ENCODE measurements at regions not wholly inside any gene's neighbourhood (a gene's known extent, or its start where the extent isn't known, plus 50 kb on each side); places are given as distances from the start of the nearest gene placed in this dataset.

- Histone ChIP-seq H3K4me3 (ENCODE audit: low read length in 2 of 2) (no peak overlapping the region), H3K9me3 (ENCODE audit: control insufficient read depth in 2 of 2, insufficient read depth in 1 of 2, low read length in 1 of 2) (peaks cover 0 to 3% of the 10 kb centered on the region in 2 donors), H3K4me1 (ENCODE audit: control insufficient read depth in 2 of 2, insufficient read depth in 2 of 2, low read length in 2 of 2) (no peaks in the 10 kb centered on the region), H3K27me3 (ENCODE audit: control insufficient read depth in 2 of 2, insufficient read depth in 1 of 2, low read length in 1 of 2) (no peaks in the 10 kb centered on the region), H3K36me3 (ENCODE audit: control insufficient read depth in 2 of 2, insufficient read depth in 2 of 2, low read length in 1 of 2) (no peaks in the 10 kb centered on the region), H3K27ac (ENCODE audit: low read depth in 1 of 2, low read length in 1 of 2) (no peak overlapping the region)
- 95% methylated on average over 1 of the region's 1 CpG for WGBS
- no peak for DNase-seq (ENCODE audit: low read depth in 6 of 9, low spot score in 9 of 9)
Measured at GRCh38 chr3:18064586-18064985, 322.2 kb upstream of the TBC1D5 start.

GRCh38 chr3:18062657-18063025, 320.2 kb upstream of the TBC1D5 start:
- Histone ChIP-seq H3K4me3 (ENCODE audit: low read length in 2 of 2) (no peak overlapping the region), H3K27ac (ENCODE audit: low read depth in 1 of 2, low read length in 1 of 2) (no peak overlapping the region), H3K27me3 (ENCODE audit: control insufficient read depth in 2 of 2, insufficient read depth in 1 of 2, low read length in 1 of 2) (no peaks in the 10 kb centered on the region), H3K36me3 (ENCODE audit: control insufficient read depth in 2 of 2, insufficient read depth in 2 of 2, low read length in 1 of 2) (no peaks in the 10 kb centered on the region), H3K4me1 (ENCODE audit: control insufficient read depth in 2 of 2, insufficient read depth in 2 of 2, low read length in 2 of 2) (no peaks in the 10 kb centered on the region), H3K9me3 (ENCODE audit: control insufficient read depth in 2 of 2, insufficient read depth in 1 of 2, low read length in 1 of 2) (no peaks in the 10 kb centered on the region)
- 96% methylated on average over 3 of the region's 3 CpGs for WGBS
- DNase-seq (ENCODE audit: low read depth in 6 of 9, low spot score in 9 of 9): no peak

GRCh38 chr3:18061737-18062656, 319.6 kb upstream of the TBC1D5 start:
- Histone ChIP-seq H3K36me3 (ENCODE audit: control insufficient read depth in 2 of 2, insufficient read depth in 2 of 2, low read length in 1 of 2) (no peaks in the 10 kb centered on the region), H3K9me3 (ENCODE audit: control insufficient read depth in 2 of 2, insufficient read depth in 1 of 2, low read length in 1 of 2) (no peaks in the 10 kb centered on the region), H3K27me3 (ENCODE audit: control insufficient read depth in 2 of 2, insufficient read depth in 1 of 2, low read length in 1 of 2) (no peaks in the 10 kb centered on the region), H3K27ac (ENCODE audit: low read depth in 1 of 2, low read length in 1 of 2) (no peak overlapping the region), H3K4me3 (ENCODE audit: low read length in 2 of 2) (no peak overlapping the region), H3K4me1 (ENCODE audit: control insufficient read depth in 2 of 2, insufficient read depth in 2 of 2, low read length in 2 of 2) (no peaks in the 10 kb centered on the region)
- no peak for DNase-seq (ENCODE audit: low read depth in 6 of 9, low spot score in 9 of 9)
- WGBS: 98% methylated on average over 1 of the region's 1 CpG

DNA sequence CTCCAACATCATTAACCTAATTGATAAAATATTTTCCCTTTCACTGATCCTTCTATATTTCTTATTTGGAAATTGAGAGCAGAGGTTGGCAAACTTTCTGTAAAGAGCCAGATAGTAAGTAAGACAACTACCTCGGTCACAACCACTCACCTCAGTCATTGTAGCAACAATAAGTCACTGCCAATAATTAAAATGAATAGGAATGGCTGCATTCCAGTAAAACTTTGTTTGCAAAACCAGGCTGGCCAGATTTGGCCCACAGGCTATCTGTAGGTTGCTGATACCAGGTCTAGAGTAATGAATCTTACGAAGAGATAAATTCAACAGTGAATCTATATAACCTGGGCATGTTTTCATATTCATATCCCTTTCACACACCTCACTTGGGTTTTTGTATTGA, 316.2 kb upstream of the TBC1D5 start:
- no peak for DNase-seq (ENCODE audit: low read depth in 6 of 9, low spot score in 9 of 9)
- 97% methylated on average over 2 of the region's 2 CpGs for WGBS
- Histone ChIP-seq H3K4me3 (ENCODE audit: low read length in 2 of 2) (no peak overlapping the region), H3K27ac (ENCODE audit: low read depth in 1 of 2, low read length in 1 of 2) (no peak overlapping the region), H3K9me3 (ENCODE audit: control insufficient read depth in 2 of 2, insufficient read depth in 1 of 2, low read length in 1 of 2) (no peaks in the 10 kb centered on the region), H3K36me3 (ENCODE audit: control insufficient read depth in 2 of 2, insufficient read depth in 2 of 2, low read length in 1 of 2) (no peaks in the 10 kb centered on the region), H3K27me3 (ENCODE audit: control insufficient read depth in 2 of 2, insufficient read depth in 1 of 2, low read length in 1 of 2) (no peaks in the 10 kb centered on the region), H3K4me1 (ENCODE audit: control insufficient read depth in 2 of 2, insufficient read depth in 2 of 2, low read length in 2 of 2) (no peaks in the 10 kb centered on the region)

GRCh38 chr3:18057471-18058091, 315.1 kb upstream of the TBC1D5 start:
- over 99% methylated on average over 2 of the region's 2 CpGs for WGBS
- H3K9me3 ChIP-seq (ENCODE audit: control insufficient read depth in 2 of 2, insufficient read depth in 1 of 2, low read length in 1 of 2): no peaks in the 10 kb centered on the region
- H3K36me3 ChIP-seq (ENCODE audit: control insufficient read depth in 2 of 2, insufficient read depth in 2 of 2, low read length in 1 of 2): no peaks in the 10 kb centered on the region

GRCh38 chr3:18054625-18055024, 312.2 kb upstream of the TBC1D5 start:
- no peaks in the 10 kb centered on the region for H3K4me1 ChIP-seq (ENCODE audit: control insufficient read depth in 2 of 2, insufficient read depth in 2 of 2, low read length in 2 of 2)
- no peak for DNase-seq (ENCODE audit: low read depth in 6 of 9, low spot score in 9 of 9)
- no peaks in the 10 kb centered on the region for H3K9me3 ChIP-seq (ENCODE audit: control insufficient read depth in 2 of 2, insufficient read depth in 1 of 2, low read length in 1 of 2)
- 98% methylated on average over 1 of the region's 1 CpG for WGBS
- no peak overlapping the region for H3K27ac ChIP-seq (ENCODE audit: low read depth in 1 of 2, low read length in 1 of 2)
- H3K4me3 ChIP-seq (ENCODE audit: low read length in 2 of 2): no peak overlapping the region
- H3K27me3 ChIP-seq (ENCODE audit: control insufficient read depth in 2 of 2, insufficient read depth in 1 of 2, low read length in 1 of 2): no peaks in the 10 kb centered on the region
- H3K36me3 ChIP-seq (ENCODE audit: control insufficient read depth in 2 of 2, insufficient read depth in 2 of 2, low read length in 1 of 2): no peaks in the 10 kb centered on the region

More at GRCh38 chr3:18057471-18058091, 315.1 kb upstream of the TBC1D5 start:
- H3K27me3 ChIP-seq (ENCODE audit: control insufficient read depth in 2 of 2, insufficient read depth in 1 of 2, low read length in 1 of 2): no peaks in the 10 kb centered on the region
- DNase-seq (ENCODE audit: low read depth in 6 of 9, low spot score in 9 of 9): no peak
- no peak overlapping the region for H3K4me3 ChIP-seq (ENCODE audit: low read length in 2 of 2)
- no peak overlapping the region for H3K27ac ChIP-seq (ENCODE audit: low read depth in 1 of 2, low read length in 1 of 2)
- H3K4me1 ChIP-seq (ENCODE audit: control insufficient read depth in 2 of 2, insufficient read depth in 2 of 2, low read length in 2 of 2): no peaks in the 10 kb centered on the region

DNA sequence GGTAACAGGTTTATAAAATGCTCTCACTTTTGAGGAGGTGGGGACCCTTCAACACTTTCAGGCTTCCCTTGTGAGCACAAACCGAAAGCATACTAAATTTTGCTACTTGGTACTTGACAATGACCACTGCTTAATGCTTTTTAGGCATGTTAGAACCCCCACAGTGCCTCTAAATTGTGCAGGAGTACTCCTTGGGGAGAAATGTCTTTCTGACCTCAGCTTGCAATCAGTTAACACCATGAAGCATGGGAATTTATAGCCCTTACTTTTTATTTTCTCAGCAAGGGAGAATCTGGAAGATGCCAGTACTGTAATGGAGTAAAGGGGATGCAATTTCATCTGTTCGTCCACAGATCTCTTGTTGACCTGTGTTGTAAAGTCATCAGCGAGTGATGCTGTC, 308.9 kb upstream of the TBC1D5 start:
- Histone ChIP-seq H3K36me3 (ENCODE audit: control insufficient read depth in 2 of 2, insufficient read depth in 2 of 2, low read length in 1 of 2) (no peaks in the 10 kb centered on the region), H3K27ac (ENCODE audit: low read depth in 1 of 2, low read length in 1 of 2) (no peak overlapping the region), H3K27me3 (ENCODE audit: control insufficient read depth in 2 of 2, insufficient read depth in 1 of 2, low read length in 1 of 2) (no peaks in the 10 kb centered on the region), H3K4me3 (ENCODE audit: low read length in 2 of 2) (no peak overlapping the region), H3K4me1 (ENCODE audit: control insufficient read depth in 2 of 2, insufficient read depth in 2 of 2, low read length in 2 of 2) (no peaks in the 10 kb centered on the region), H3K9me3 (ENCODE audit: control insufficient read depth in 2 of 2, insufficient read depth in 1 of 2, low read length in 1 of 2) (no peaks in the 10 kb centered on the region)
- WGBS: 97% methylated on average over 3 of the region's 3 CpGs
- DNase-seq (ENCODE audit: low read depth in 6 of 9, low spot score in 9 of 9): no peak

- Histone ChIP-seq H3K4me1 (ENCODE audit: control insufficient read depth in 2 of 2, insufficient read depth in 2 of 2, low read length in 2 of 2) (no peaks in the 10 kb centered on the region), H3K27ac (ENCODE audit: low read depth in 1 of 2, low read length in 1 of 2) (no peak overlapping the region), H3K36me3 (ENCODE audit: control insufficient read depth in 2 of 2, insufficient read depth in 2 of 2, low read length in 1 of 2) (no peaks in the 10 kb centered on the region), H3K4me3 (ENCODE audit: low read length in 2 of 2) (no peak overlapping the region), H3K27me3 (ENCODE audit: control insufficient read depth in 2 of 2, insufficient read depth in 1 of 2, low read length in 1 of 2) (no peaks in the 10 kb centered on the region), H3K9me3 (ENCODE audit: control insufficient read depth in 2 of 2, insufficient read depth in 1 of 2, low read length in 1 of 2) (no peaks in the 10 kb centered on the region)
- 95% methylated on average over 4 of the region's 4 CpGs for WGBS
- DNase-seq (ENCODE audit: low read depth in 6 of 9, low spot score in 9 of 9): no peak
Measured at GRCh38 chr3:18049096-18049495, 306.7 kb upstream of the TBC1D5 start.

GRCh38 chr3:18047052-18047451, 304.6 kb upstream of the TBC1D5 start:
- Histone ChIP-seq H3K27ac (ENCODE audit: low read depth in 1 of 2, low read length in 1 of 2) (no peak overlapping the region), H3K4me1 (ENCODE audit: control insufficient read depth in 2 of 2, insufficient read depth in 2 of 2, low read length in 2 of 2) (no peaks in the 10 kb centered on the region), H3K4me3 (ENCODE audit: low read length in 2 of 2) (no peak overlapping the region), H3K9me3 (ENCODE audit: control insufficient read depth in 2 of 2, insufficient read depth in 1 of 2, low read length in 1 of 2) (no peaks in the 10 kb centered on the region), H3K36me3 (ENCODE audit: control insufficient read depth in 2 of 2, insufficient read depth in 2 of 2, low read length in 1 of 2) (no peaks in the 10 kb centered on the region), H3K27me3 (ENCODE audit: control insufficient read depth in 2 of 2, insufficient read depth in 1 of 2, low read length in 1 of 2) (no peaks in the 10 kb centered on the region)
- 98% methylated on average over 2 of the region's 2 CpGs for WGBS
- no peak for DNase-seq (ENCODE audit: low read depth in 6 of 9, low spot score in 9 of 9)

All from thymus (tissue), 11 donors.